Breast epithelium (tissue), 3 donors: ENCODE measurements at regions not wholly inside any gene's neighbourhood (a gene's known extent, or its start where the extent isn't known, plus 50 kb on each side); places are given as distances from the start of the nearest gene placed in this dataset.

ENCODE experiments used
- POLR2A ChIP-seq: fragments of 450-650 bp; IDR thresholded peaks from one replicate; pipeline ENCODE4 v1.6.1; 2016; ENCODE audit warnings: antibody characterized with exemption, mild to moderate bottlenecking, moderate library complexity
- TF ChIP-seq, protein P1 (sequence below), 3 donors: fragments of 450-650 bp; IDR thresholded peaks; one replicate each; pipeline ENCODE4 v1.5.1; 2016 to 2017; ENCODE audit warnings: antibody characterized with exemption in 3 of 3, mild to moderate bottlenecking in 3 of 3, moderate library complexity in 3 of 3

DNA sequence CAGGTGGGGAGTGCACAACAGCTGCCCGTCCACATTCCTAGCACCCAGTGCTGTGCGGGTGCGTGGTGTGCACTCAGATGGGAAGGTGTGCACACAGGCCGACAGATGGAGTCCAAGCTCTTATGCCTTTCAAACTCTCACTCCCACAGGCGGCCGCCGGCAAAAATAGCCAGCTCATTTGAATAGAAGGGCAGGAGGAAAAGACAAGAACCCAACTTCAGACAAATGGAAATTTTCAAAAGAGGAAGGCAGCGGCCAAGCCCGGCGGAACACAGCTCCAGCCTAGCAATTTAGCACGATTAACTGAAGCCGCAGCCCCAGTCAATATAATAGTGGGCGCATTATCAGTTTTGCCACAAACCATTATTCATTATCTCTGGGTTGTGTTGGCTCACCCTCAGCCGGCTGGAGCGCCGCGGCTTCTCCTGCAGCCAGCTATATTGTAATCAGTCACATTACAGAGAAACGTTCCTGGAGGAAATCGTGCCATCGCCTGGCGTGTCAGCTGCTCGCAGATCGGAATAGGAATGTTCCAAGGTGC is 103.9 kb upstream of the SEC14L1 start:
- no peak for TF ChIP-seq POLR2A
- TF ChIP-seq, protein P1, sequence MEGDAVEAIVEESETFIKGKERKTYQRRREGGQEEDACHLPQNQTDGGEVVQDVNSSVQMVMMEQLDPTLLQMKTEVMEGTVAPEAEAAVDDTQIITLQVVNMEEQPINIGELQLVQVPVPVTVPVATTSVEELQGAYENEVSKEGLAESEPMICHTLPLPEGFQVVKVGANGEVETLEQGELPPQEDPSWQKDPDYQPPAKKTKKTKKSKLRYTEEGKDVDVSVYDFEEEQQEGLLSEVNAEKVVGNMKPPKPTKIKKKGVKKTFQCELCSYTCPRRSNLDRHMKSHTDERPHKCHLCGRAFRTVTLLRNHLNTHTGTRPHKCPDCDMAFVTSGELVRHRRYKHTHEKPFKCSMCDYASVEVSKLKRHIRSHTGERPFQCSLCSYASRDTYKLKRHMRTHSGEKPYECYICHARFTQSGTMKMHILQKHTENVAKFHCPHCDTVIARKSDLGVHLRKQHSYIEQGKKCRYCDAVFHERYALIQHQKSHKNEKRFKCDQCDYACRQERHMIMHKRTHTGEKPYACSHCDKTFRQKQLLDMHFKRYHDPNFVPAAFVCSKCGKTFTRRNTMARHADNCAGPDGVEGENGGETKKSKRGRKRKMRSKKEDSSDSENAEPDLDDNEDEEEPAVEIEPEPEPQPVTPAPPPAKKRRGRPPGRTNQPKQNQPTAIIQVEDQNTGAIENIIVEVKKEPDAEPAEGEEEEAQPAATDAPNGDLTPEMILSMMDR (IDR thresholded peaks at IDR 0.05), result no peak
